ENCODE measurements at regions not wholly inside any gene's neighbourhood (a gene's known extent, or its start where the extent isn't known, plus 50 kb on each side); places are given as distances from the start of the nearest gene placed in this dataset.

DNA sequence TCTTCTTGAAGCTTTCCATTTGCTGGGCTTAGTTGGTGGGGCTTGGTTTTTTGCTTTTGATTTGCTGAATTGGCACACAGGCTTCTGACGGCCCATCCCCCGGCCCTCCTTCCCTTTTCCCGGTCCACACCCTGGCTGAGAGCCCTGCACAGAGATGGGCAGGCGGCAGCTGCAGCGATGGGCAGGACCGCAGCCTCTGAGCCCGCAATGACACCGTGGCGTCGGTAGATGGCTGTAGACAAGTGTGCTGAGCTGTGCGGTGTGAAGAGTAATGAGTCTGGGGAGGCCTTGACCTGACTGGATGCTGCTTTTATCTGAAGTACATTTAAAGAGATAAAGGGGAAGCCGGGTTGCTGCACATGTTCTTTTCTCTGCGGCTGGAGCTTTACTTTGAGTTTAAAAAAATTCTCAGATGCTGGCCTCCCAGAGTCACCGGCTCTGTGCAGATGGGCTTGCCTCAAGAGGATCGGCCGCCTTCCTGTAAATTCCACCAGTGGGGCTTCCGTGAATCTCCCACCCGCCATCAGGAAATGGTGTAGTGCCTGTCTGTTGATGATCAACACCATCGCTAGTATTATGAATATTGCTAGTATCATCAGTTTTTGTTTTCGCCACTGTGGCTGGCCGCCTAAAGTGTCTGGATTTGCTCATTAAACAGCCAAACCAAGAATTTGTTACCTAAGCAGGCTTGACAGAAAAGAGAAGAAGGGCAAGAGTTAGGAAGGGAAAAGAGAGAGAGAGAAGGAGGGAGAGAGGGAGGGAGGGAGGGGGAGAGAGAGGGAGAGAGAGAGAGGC lies 245.6 kb upstream of the RBFOX1 start:
- no peak for ATAC-seq
- no peak for TF ChIP-seq ZFP30 (CRISPR knock-in tag; IDR thresholded peaks at IDR 0.05)
- TF ChIP-seq BACH2 (CRISPR knock-in tag; IDR thresholded peaks at IDR 0.05; ENCODE audit: borderline replicate concordance), result no peak
- no peak for TF ChIP-seq TCF4 (CRISPR knock-in tag; IDR thresholded peaks at IDR 0.05; ENCODE audit: borderline replicate concordance)
- no peak for TF ChIP-seq ISL1 (CRISPR knock-in tag; IDR thresholded peaks at IDR 0.05)
- TF ChIP-seq, protein P1, sequence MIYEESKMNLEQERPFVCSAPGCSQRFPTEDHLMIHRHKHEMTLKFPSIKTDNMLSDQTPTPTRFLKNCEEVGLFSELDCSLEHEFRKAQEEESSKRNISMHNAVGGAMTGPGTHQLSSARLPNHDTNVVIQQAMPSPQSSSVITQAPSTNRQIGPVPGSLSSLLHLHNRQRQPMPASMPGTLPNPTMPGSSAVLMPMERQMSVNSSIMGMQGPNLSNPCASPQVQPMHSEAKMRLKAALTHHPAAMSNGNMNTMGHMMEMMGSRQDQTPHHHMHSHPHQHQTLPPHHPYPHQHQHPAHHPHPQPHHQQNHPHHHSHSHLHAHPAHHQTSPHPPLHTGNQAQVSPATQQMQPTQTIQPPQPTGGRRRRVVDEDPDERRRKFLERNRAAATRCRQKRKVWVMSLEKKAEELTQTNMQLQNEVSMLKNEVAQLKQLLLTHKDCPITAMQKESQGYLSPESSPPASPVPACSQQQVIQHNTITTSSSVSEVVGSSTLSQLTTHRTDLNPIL (CRISPR knock-in tag; IDR thresholded peaks at IDR 0.05; ENCODE audit: low read depth), result no peak
- TF ChIP-seq ZNF8 (CRISPR knock-in tag; IDR thresholded peaks at IDR 0.05), result no peak
- no peak for TF ChIP-seq GLIS3 (CRISPR knock-in tag; IDR thresholded peaks at IDR 0.05)
- TF ChIP-seq, protein P2, sequence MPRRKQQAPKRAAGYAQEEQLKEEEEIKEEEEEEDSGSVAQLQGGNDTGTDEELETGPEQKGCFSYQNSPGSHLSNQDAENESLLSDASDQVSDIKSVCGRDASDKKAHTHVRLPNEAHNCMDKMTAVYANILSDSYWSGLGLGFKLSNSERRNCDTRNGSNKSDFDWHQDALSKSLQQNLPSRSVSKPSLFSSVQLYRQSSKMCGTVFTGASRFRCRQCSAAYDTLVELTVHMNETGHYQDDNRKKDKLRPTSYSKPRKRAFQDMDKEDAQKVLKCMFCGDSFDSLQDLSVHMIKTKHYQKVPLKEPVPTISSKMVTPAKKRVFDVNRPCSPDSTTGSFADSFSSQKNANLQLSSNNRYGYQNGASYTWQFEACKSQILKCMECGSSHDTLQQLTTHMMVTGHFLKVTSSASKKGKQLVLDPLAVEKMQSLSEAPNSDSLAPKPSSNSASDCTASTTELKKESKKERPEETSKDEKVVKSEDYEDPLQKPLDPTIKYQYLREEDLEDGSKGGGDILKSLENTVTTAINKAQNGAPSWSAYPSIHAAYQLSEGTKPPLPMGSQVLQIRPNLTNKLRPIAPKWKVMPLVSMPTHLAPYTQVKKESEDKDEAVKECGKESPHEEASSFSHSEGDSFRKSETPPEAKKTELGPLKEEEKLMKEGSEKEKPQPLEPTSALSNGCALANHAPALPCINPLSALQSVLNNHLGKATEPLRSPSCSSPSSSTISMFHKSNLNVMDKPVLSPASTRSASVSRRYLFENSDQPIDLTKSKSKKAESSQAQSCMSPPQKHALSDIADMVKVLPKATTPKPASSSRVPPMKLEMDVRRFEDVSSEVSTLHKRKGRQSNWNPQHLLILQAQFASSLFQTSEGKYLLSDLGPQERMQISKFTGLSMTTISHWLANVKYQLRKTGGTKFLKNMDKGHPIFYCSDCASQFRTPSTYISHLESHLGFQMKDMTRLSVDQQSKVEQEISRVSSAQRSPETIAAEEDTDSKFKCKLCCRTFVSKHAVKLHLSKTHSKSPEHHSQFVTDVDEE (CRISPR knock-in tag; IDR thresholded peaks at IDR 0.05), result no peak
- no peak for TF ChIP-seq ARNTL (CRISPR knock-in tag; IDR thresholded peaks at IDR 0.05; ENCODE audit: borderline replicate concordance, low read depth)
- TF ChIP-seq ZFP3 (CRISPR knock-in tag; IDR thresholded peaks at IDR 0.05), result no peak
- no peak for TF ChIP-seq ZC3H10 (CRISPR knock-in tag; IDR thresholded peaks at IDR 0.05)
- no peak for TF ChIP-seq ZNF70 (CRISPR knock-in tag; IDR thresholded peaks at IDR 0.05)
- no peak for TF ChIP-seq ESRRG (CRISPR knock-in tag; IDR thresholded peaks at IDR 0.05)

DNA sequence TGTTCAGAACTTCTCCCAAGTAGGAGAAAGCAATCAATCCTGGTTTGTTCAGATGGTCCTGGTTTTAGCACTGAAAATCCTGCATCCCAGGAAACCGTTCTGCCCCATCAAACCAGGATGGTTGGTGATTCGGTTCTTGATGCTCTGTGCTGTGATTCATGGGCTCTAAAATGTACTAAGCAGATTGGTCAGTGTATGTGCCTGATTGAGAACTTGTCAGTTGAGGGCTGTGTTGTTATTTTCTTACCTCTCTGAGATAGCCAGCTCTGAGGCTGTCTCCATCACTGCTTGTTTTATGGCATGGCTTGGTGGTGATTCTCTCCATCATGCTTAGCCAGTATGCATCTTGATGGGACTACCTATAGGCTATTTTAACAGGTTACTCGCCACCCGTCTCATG lies 246.9 kb upstream of the RBFOX1 start:
- TF ChIP-seq, protein P3, sequence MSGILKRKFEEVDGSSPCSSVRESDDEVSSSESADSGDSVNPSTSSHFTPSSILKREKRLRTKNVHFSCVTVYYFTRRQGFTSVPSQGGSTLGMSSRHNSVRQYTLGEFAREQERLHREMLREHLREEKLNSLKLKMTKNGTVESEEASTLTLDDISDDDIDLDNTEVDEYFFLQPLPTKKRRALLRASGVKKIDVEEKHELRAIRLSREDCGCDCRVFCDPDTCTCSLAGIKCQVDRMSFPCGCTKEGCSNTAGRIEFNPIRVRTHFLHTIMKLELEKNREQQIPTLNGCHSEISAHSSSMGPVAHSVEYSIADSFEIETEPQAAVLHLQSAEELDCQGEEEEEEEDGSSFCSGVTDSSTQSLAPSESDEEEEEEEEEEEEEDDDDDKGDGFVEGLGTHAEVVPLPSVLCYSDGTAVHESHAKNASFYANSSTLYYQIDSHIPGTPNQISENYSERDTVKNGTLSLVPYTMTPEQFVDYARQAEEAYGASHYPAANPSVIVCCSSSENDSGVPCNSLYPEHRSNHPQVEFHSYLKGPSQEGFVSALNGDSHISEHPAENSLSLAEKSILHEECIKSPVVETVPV (CRISPR knock-in tag; IDR thresholded peaks at IDR 0.05), result no peak

DNA sequence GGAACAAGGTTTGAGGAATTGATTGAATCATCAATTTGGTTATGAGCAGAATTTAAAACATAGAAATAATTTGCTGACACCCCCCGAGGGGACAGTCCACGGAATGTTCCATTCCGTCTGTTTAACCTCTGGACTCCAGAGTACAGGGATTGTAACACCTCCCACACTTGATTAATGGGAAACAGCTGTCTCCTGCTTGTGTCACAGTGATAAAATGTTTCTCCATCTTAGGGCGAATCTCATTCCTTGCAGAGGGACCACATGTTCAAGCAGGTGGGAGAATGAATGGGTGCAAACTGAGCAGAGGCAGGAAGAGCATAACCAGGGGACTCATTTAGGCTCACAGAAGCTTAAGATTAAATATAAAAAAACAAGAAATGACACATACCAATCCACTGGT lies 249.5 kb upstream of the RBFOX1 start:
- TF ChIP-seq, protein P4, sequence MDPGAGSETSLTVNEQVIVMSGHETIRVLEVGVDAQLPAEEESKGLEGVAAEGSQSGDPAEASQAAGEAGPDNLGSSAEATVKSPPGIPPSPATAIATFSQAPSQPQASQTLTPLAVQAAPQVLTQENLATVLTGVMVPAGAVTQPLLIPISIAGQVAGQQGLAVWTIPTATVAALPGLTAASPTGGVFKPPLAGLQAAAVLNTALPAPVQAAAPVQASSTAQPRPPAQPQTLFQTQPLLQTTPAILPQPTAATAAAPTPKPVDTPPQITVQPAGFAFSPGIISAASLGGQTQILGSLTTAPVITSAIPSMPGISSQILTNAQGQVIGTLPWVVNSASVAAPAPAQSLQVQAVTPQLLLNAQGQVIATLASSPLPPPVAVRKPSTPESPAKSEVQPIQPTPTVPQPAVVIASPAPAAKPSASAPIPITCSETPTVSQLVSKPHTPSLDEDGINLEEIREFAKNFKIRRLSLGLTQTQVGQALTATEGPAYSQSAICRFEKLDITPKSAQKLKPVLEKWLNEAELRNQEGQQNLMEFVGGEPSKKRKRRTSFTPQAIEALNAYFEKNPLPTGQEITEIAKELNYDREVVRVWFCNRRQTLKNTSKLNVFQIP (CRISPR knock-in tag; IDR thresholded peaks at IDR 0.05; ENCODE audit: borderline replicate concordance, low read depth), result no peak
- TF ChIP-seq, protein P5, sequence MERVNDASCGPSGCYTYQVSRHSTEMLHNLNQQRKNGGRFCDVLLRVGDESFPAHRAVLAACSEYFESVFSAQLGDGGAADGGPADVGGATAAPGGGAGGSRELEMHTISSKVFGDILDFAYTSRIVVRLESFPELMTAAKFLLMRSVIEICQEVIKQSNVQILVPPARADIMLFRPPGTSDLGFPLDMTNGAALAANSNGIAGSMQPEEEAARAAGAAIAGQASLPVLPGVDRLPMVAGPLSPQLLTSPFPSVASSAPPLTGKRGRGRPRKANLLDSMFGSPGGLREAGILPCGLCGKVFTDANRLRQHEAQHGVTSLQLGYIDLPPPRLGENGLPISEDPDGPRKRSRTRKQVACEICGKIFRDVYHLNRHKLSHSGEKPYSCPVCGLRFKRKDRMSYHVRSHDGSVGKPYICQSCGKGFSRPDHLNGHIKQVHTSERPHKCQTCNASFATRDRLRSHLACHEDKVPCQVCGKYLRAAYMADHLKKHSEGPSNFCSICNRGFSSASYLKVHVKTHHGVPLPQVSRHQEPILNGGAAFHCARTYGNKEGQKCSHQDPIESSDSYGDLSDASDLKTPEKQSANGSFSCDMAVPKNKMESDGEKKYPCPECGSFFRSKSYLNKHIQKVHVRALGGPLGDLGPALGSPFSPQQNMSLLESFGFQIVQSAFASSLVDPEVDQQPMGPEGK (CRISPR knock-in tag; IDR thresholded peaks at IDR 0.05; ENCODE audit: borderline replicate concordance), result no peak
- TF ChIP-seq PPARA (CRISPR knock-in tag; IDR thresholded peaks at IDR 0.05; ENCODE audit: borderline replicate concordance), result no peak
- TF ChIP-seq, protein P2 (CRISPR knock-in tag; IDR thresholded peaks at IDR 0.05), result no peak
- no peak for TF ChIP-seq BACH2 (CRISPR knock-in tag; IDR thresholded peaks at IDR 0.05; ENCODE audit: borderline replicate concordance)
- no peak for TF ChIP-seq SNAI2 (CRISPR knock-in tag; IDR thresholded peaks at IDR 0.05)
- TF ChIP-seq CSDC2 (CRISPR knock-in tag; IDR thresholded peaks at IDR 0.05), result no peak
- no peak for TF ChIP-seq ZFP3 (CRISPR knock-in tag; IDR thresholded peaks at IDR 0.05)
- no peak for ATAC-seq

More for the DNA sequence above, 246.9 kb upstream of the RBFOX1 start:
- no peak for ATAC-seq

All from SK-N-SH treated with all-trans-retinoic acid at 6 μM for 48 hours (cell line).